ENCODE measurements at regions not wholly inside any gene's neighbourhood (a gene's known extent, or its start where the extent isn't known, plus 50 kb on each side); places are given as distances from the start of the nearest gene placed in this dataset.
A peak's percentile ranks its signal among the peaks of the same experiment; 100 is the strongest.

DNA sequence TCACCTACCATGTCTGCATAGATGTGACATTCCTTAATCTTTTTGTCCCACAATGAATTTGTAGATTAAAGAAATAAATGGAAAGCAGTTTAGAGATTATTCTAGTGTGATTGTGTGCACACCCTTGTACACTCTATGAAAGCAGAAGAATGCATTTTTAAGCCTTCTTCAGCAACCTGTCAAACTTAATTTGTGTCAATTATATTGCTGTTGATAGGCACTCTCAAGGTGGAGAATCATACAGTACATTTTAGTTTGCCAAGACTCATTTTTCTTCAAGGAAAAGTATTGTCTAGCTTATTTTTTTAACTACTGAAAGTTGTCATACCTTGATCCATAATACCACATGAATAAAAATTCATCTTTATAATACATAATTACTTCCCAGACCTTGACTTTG, 1898.9 kb downstream of the OLFM4 start:
- Mint-ChIP-seq H3K27me3 (ENCODE audit: low read depth, poor library complexity) (no peaks in the 10 kb centered on the region), H3K27ac (no peak overlapping the region), H3K36me3 (ENCODE audit: low read depth) (no peaks in the 10 kb centered on the region), H3K4me3 (no peak overlapping the region), H3K9me3 (peaks cover 15% of the 10 kb centered on the region), H3K4me1 (no peaks in the 10 kb centered on the region)
- TF ChIP-seq, protein P1, sequence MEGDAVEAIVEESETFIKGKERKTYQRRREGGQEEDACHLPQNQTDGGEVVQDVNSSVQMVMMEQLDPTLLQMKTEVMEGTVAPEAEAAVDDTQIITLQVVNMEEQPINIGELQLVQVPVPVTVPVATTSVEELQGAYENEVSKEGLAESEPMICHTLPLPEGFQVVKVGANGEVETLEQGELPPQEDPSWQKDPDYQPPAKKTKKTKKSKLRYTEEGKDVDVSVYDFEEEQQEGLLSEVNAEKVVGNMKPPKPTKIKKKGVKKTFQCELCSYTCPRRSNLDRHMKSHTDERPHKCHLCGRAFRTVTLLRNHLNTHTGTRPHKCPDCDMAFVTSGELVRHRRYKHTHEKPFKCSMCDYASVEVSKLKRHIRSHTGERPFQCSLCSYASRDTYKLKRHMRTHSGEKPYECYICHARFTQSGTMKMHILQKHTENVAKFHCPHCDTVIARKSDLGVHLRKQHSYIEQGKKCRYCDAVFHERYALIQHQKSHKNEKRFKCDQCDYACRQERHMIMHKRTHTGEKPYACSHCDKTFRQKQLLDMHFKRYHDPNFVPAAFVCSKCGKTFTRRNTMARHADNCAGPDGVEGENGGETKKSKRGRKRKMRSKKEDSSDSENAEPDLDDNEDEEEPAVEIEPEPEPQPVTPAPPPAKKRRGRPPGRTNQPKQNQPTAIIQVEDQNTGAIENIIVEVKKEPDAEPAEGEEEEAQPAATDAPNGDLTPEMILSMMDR (IDR thresholded peaks at IDR 0.05) = no peak
- DNase-seq = no peak

DNA sequence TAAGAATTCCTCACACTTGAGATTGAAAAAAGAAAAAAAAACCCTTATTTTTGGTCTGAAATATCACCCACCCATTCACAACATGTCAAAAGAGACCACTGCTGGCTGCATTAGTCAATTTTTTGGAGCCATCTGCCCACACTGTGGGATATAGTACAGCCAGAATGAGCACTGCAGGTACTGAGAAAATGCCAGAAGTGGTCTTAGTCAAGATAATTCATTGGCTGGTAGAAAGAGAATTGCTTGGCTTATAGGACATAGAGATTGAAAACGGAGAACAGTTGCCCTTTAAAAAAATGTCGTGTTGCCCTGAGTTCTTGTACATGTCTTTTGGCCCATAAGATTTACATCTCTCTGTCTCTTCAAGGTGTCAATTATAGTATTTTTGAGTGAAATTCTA, 1899.5 kb downstream of the OLFM4 start:
- Mint-ChIP-seq H3K4me3 (no peak overlapping the region), H3K27ac (peak overlapping the region; percentile 74), H3K4me1 (no peaks in the 10 kb centered on the region), H3K9me3 (peaks cover 9% of the 10 kb centered on the region), H3K36me3 (ENCODE audit: low read depth) (no peaks in the 10 kb centered on the region), H3K27me3 (ENCODE audit: low read depth, poor library complexity) (no peaks in the 10 kb centered on the region)
- TF ChIP-seq, protein P1 (IDR thresholded peaks at IDR 0.05) = no peak
- DNase-seq = no peak

DNA sequence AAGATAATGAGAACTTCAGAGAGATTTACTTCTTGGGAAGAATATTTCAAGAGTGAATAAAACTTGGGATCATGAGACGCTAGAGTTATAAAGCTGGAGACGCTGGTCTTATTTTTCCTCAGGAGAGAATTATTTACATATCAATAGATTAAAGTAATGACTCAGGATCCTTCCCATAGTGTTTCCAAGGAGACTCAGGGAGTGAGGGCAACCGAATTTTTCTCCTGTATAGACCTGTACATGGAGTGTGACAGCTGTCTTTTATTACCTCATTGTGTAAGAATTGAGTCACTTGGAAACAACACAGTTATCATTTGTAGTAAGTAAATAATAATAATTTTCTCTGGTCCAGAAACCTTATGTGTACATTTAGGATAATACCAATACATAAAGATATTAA, 1905.5 kb downstream of the OLFM4 start:
- Mint-ChIP-seq H3K36me3 (ENCODE audit: low read depth) (peaks cover 8% of the 10 kb centered on the region), H3K4me3 (no peak overlapping the region), H3K27ac (no peak overlapping the region), H3K27me3 (ENCODE audit: low read depth, poor library complexity) (no peaks in the 10 kb centered on the region), H3K4me1 (peaks cover 8% of the 10 kb centered on the region), H3K9me3 (peaks cover 7% of the 10 kb centered on the region)
- DNase-seq = no peak
- TF ChIP-seq, protein P1 (IDR thresholded peaks at IDR 0.05) = no peak

DNA sequence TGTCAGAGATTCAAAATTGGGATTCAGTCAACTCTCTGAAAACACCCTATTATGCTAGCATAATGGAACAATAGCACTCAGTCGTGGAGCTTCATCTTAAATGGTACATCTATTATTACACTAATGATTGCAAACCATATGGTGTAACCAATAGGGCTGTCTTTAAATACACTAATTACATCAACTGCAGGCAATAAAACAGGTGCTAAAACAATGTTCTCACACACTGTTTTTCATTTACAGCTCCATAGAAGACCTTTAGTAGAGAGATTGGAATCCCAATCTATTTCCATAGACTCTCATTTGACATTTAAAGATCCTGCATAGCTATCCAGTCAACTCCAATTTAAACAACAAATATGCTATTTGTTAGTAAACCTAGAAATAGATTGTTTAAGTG, 1917.4 kb downstream of the OLFM4 start:
- no peak overlapping the region for H3K27ac Mint-ChIP-seq
- H3K27me3 Mint-ChIP-seq (ENCODE audit: low read depth, poor library complexity) = no peaks in the 10 kb centered on the region
- H3K4me3 Mint-ChIP-seq = no peak overlapping the region
- TF ChIP-seq, protein P1 (IDR thresholded peaks at IDR 0.05) = no peak
- H3K4me1 Mint-ChIP-seq = peaks cover 5% of the 10 kb centered on the region
- peaks cover 10% of the 10 kb centered on the region for H3K36me3 Mint-ChIP-seq (ENCODE audit: low read depth)
- no peak for DNase-seq
- peaks cover 11% of the 10 kb centered on the region for H3K9me3 Mint-ChIP-seq

DNA sequence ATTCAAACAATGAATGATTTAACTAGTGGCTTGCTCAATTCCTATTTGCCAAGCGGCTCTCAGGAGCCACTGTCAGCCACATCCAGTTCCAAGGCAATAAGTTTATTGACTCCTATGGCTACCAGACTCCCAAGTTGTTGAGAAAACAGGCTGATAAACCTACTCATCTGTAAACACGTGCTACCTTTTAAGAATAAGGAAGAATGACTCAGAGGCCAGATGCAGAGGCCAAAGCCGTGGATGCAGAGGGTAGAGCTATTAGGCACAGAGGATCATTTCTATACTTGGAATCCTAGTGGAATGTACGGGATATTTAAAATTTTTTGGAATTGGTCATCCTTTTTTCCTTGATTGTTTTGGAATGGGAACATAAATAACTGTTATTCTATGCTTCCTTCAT, 1921.1 kb downstream of the OLFM4 start:
- no peak overlapping the region for H3K27ac Mint-ChIP-seq
- peaks cover 10% of the 10 kb centered on the region for H3K36me3 Mint-ChIP-seq (ENCODE audit: low read depth)
- TF ChIP-seq, protein P1 (IDR thresholded peaks at IDR 0.05) = no peak
- DNase-seq = no peak
- H3K27me3 Mint-ChIP-seq (ENCODE audit: low read depth, poor library complexity) = no peaks in the 10 kb centered on the region
- no peak overlapping the region for H3K4me3 Mint-ChIP-seq
- peaks cover 5% of the 10 kb centered on the region for H3K9me3 Mint-ChIP-seq
- H3K4me1 Mint-ChIP-seq = peaks cover 2% of the 10 kb centered on the region

DNA sequence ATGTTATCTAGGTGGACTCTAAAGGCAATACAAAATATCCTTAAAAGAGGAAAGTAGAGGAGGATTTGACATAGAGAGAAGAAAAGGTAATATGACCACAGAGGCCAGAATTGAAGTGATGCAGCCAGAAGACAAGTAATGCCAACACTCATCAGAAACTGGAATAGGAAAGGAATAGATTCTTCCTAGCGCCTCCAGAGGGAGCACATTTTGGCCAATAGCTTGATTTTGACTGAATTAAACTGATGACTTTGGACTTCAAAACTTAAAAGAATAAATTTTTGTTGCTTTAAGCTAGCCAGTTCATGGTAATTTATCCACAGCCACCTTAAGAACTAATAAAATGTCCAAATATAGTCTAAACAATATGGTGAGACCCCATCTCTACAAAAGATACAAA, 1921.9 kb downstream of the OLFM4 start:
- TF ChIP-seq, protein P1 (IDR thresholded peaks at IDR 0.05) = no peak
- DNase-seq = no peak
- H3K27me3 Mint-ChIP-seq (ENCODE audit: low read depth, poor library complexity) = no peaks in the 10 kb centered on the region
- H3K4me1 Mint-ChIP-seq = no peaks in the 10 kb centered on the region
- H3K36me3 Mint-ChIP-seq (ENCODE audit: low read depth) = peaks cover 10% of the 10 kb centered on the region
- peaks cover 5% of the 10 kb centered on the region for H3K9me3 Mint-ChIP-seq
- H3K4me3 Mint-ChIP-seq = no peak overlapping the region
- H3K27ac Mint-ChIP-seq = no peak overlapping the region
